ENCODE measurements at regions not wholly inside any gene's neighbourhood (a gene's known extent, or its start where the extent isn't known, plus 50 kb on each side); places are given as distances from the start of the nearest gene placed in this dataset.
"Not testable (repeated sequence)": the region's sequence is repeated elsewhere in the genome, so short reads cannot be mapped to it uniquely, and the experiment has no call there.

DNA sequence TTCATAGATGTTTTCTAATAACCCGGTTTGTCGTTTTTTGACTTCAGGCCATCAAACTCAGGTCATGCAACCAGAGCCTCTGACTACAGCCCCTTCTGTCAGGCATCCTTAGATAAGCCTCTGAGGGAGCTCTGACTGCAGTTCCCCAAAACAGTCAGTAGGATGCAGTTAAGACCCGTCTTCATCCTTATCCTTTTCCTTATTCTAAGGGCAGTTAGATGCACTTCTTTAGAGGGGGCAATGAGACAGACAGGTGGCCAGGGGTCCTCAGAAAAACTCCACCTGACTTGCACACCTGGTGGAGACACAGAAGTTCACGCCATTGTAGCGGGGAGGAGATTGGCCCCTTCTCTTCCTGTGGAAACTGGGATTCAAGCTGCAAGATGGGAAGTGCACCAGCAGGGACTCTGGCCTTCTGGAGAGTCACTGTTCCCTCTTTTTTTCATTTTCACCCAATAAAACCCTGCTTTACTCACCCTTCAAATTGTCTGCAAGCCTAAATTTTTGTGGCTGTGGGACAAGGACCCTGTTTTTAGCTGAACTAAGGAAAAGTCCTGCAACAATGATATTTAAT, 104.8 kb upstream of the TFPI start:
- no peak for TF ChIP-seq POLR2A (IDR thresholded peaks at IDR 0.05)
- no peak overlapping the region for H3K4me3 ChIP-seq
- no peaks in the 10 kb centered on the region for H3K27me3 ChIP-seq
- H3K9me3 ChIP-seq (replicated peaks in 1 of 3) = no peaks in the 10 kb centered on the region
- WGBS, 4 donors = 35 to 52% (median 41%) methylated on average over 5 of the region's 5 CpGs
- H3K27ac ChIP-seq = no peak overlapping the region
- H3K36me3 ChIP-seq (replicated peaks in 1 of 2) = no peaks in the 10 kb centered on the region
- no peaks in the 10 kb centered on the region for H3K4me1 ChIP-seq (replicated peaks in 1 of 2)
- DNase-seq = no peak
- intact Hi-C loops (cut with DNase I) = no loop called here

DNA sequence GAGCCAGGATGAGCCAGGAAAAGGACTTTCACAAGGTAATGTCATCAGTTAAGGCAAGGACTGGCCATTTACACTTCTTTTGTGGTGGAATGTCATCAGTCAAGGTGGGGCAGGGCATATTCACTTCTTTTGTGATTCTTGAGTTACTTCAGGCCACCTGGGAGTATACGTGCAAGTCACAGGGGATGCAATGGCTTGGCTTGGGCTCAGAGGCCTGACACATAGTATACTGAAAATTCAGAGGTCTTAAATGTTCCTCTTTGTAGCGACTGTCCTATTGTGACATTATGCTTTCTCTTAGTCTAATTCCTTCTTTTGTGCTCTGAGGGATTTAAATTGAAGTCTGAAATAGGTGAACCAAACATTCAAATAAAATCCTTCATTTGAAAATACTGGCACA, 121.8 kb upstream of the TFPI start:
- H3K36me3 ChIP-seq (replicated peaks in 1 of 2); DNase-seq; H3K27me3 ChIP-seq; H3K4me3 ChIP-seq; H3K27ac ChIP-seq; H3K9me3 ChIP-seq (replicated peaks in 1 of 3); intact Hi-C loops (cut with DNase I); H3K4me1 ChIP-seq (replicated peaks in 1 of 2): not testable (repeated sequence)
- WGBS, 4 donors = 90 to 91% (median 90%) methylated on average over 2 of the region's 2 CpGs

DNA sequence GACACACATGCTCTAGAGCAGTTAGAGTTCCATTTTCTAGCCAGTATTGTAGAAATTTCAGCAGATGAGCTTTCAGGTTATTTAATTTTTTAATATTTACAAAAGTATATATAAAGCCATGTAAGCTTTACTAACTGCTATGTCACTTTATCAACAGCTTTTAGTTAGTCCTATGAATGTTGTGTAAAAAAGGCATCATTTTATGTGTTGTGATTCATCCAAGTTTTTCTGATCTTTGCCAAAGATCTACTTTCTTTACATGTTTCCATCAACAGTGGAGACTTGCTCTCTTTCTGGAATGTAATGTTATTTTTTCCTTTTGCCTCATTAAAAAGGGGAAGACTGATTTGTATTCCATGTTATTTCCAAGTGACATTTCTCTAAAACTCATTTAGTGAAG, 125.2 kb upstream of the TFPI start:
- no peak for DNase-seq
- H3K9me3 ChIP-seq (replicated peaks in 1 of 3) = no peaks in the 10 kb centered on the region
- no peak overlapping the region for H3K4me3 ChIP-seq
- no peak overlapping the region for H3K27ac ChIP-seq
- H3K27me3 ChIP-seq = no peaks in the 10 kb centered on the region
- intact Hi-C loops (cut with DNase I) = no loop called here
- H3K4me1 ChIP-seq (replicated peaks in 1 of 2) = no peaks in the 10 kb centered on the region
- no peaks in the 10 kb centered on the region for H3K36me3 ChIP-seq (replicated peaks in 1 of 2)
- no peak for TF ChIP-seq POLR2A (IDR thresholded peaks at IDR 0.05)
- TF ChIP-seq, protein P1, sequence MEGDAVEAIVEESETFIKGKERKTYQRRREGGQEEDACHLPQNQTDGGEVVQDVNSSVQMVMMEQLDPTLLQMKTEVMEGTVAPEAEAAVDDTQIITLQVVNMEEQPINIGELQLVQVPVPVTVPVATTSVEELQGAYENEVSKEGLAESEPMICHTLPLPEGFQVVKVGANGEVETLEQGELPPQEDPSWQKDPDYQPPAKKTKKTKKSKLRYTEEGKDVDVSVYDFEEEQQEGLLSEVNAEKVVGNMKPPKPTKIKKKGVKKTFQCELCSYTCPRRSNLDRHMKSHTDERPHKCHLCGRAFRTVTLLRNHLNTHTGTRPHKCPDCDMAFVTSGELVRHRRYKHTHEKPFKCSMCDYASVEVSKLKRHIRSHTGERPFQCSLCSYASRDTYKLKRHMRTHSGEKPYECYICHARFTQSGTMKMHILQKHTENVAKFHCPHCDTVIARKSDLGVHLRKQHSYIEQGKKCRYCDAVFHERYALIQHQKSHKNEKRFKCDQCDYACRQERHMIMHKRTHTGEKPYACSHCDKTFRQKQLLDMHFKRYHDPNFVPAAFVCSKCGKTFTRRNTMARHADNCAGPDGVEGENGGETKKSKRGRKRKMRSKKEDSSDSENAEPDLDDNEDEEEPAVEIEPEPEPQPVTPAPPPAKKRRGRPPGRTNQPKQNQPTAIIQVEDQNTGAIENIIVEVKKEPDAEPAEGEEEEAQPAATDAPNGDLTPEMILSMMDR (IDR thresholded peaks at IDR 0.05) = no peak

DNA sequence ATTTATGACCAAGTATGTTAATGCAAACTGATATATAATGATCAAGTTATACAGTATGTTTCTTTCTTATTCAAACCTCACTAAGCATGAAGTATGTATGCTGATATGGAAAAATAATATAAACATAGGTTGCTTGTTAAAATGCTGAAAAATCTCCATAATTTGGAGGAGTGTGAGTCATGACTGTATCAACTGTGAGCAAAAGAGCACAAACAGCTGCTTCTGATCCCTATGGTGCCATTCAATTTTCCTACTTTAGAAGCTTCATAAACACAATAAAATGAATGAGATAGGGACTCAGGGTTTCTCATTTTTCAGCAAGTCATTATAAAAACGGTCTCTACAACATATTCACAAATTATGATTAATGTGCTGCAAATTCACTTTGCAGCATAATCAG, 129.9 kb upstream of the TFPI start:
- Histone ChIP-seq H3K36me3 (replicated peaks in 1 of 2) (no peaks in the 10 kb centered on the region), H3K9me3 (replicated peaks in 1 of 3) (no peaks in the 10 kb centered on the region), H3K4me3 (no peak overlapping the region), H3K27me3 (no peaks in the 10 kb centered on the region), H3K4me1 (replicated peaks in 1 of 2) (no peaks in the 10 kb centered on the region), H3K27ac (no peak overlapping the region)
- no peak for DNase-seq
- 45 to 68% (median 59%) methylated on average over 1 of the region's 1 CpG for WGBS, 4 donors
- TF ChIP-seq POLR2A (IDR thresholded peaks at IDR 0.05) = no peak
- intact Hi-C loops (cut with DNase I) = no loop called here

DNA sequence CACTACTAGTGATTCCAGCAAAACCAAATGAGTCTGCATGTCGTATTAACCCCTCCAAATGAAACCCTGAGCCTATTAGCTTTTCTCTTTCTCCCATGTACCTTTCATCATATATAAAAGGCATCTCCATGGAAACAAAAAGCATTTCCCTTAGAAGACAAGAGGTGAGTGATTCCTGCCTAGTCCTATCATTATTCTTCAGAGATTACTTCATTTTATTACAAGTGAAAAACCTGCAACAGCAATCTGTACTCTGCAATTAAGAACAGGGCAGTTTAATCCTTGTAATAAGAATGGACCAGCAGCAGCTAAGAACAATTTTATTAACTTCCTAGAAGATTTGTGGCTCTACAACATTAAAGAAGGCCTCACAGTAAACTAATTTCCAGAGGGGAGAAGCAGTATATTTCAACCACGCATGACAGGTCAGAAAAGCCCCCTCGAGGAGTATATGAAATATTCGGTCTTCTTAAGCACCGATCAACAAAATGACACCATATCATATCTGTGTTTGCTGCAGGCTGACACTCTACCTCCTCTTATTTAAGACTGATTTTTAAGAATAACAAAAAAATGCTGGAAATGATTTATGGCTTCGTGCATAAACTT, 132.3 kb upstream of the TFPI start:
- Histone ChIP-seq H3K4me1 (replicated peaks in 1 of 2) (no peaks in the 10 kb centered on the region), H3K9me3 (replicated peaks in 1 of 3) (no peaks in the 10 kb centered on the region), H3K27ac (no peak overlapping the region), H3K36me3 (replicated peaks in 1 of 2) (no peaks in the 10 kb centered on the region), H3K27me3 (no peaks in the 10 kb centered on the region), H3K4me3 (no peak overlapping the region)
- no peak for TF ChIP-seq POLR2A (IDR thresholded peaks at IDR 0.05)
- TF ChIP-seq, protein P1 (IDR thresholded peaks at IDR 0.05) = no peak
- no peak for DNase-seq
- intact Hi-C loops (cut with DNase I) = no loop called here
- WGBS, 4 donors = 72 to 83% (median 78%) methylated on average over 6 of the region's 6 CpGs

DNA sequence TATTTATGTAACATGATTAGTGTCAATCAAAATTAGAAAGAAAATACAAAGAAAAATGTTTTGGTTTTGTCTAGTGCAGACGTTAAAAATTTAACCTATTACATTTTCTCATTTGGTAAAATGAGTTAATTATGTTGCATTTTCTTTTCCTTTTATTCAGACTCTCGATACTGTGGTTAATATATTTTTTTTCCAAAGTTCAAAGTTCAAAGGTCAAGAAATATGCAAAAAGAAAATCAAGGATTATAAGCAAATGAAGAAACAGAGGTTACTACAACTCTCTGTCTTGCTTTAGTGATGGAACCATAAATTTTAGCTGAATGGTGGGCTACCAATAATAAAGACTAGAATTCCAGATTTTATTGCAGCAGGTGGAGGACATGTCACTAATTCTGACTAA, 133.3 kb upstream of the TFPI start:
- no peak overlapping the region for H3K4me3 ChIP-seq
- WGBS, 4 donors = 76 to 79% (median 77%) methylated on average over 2 of the region's 2 CpGs
- intact Hi-C loops (cut with DNase I) = no loop called here
- H3K9me3 ChIP-seq (replicated peaks in 1 of 3) = no peaks in the 10 kb centered on the region
- DNase-seq = no peak
- H3K4me1 ChIP-seq (replicated peaks in 1 of 2) = no peaks in the 10 kb centered on the region
- TF ChIP-seq, protein P1 (IDR thresholded peaks at IDR 0.05) = no peak
- TF ChIP-seq POLR2A (IDR thresholded peaks at IDR 0.05) = no peak
- H3K36me3 ChIP-seq (replicated peaks in 1 of 2) = no peaks in the 10 kb centered on the region
- H3K27ac ChIP-seq = no peak overlapping the region
- H3K27me3 ChIP-seq = no peaks in the 10 kb centered on the region

Measured in adrenal gland (tissue), 9 donors.